H9 (cell line): ENCODE measurements at regions not wholly inside any gene's neighbourhood (a gene's known extent, or its start where the extent isn't known, plus 50 kb on each side); places are given as distances from the start of the nearest gene placed in this dataset.

Experiments used
- DNase-seq: peaks from one replicate; pipeline ENCODE4 v3.0.0-alpha.2; 2017
- H2AFZ ChIP-seq: one replicate; pipeline ENCODE4 v1.6.1; 2013; ENCODE audit warnings: mild to moderate bottlenecking, low read length, control low read depth, moderate library complexity
- H2AK5ac ChIP-seq: 2 replicates; pipeline ENCODE4 v1.6.1; 2013; ENCODE audit warnings: low read length, control low read depth, mixed read lengths; ENCODE audit not compliant: insufficient read length
- H2BK120ac ChIP-seq: one replicate; pipeline ENCODE4 v1.6.1; 2013; ENCODE audit warnings: low read depth, mild to moderate bottlenecking, low read length, control low read depth, inconsistent platforms; ENCODE audit not compliant: poor library complexity, severe bottlenecking
- H2BK12ac ChIP-seq: 2 replicates; pipeline ENCODE4 v1.6.1; 2013; ENCODE audit warnings: low read length, control low read depth, mixed read lengths, low read depth; ENCODE audit not compliant: insufficient read length
- H2BK15ac ChIP-seq: 2 replicates; pipeline ENCODE4 v1.6.1; 2013; ENCODE audit warnings: low read depth, low read length, control low read depth
- H2BK20ac ChIP-seq: one replicate; pipeline ENCODE4 v1.6.1; 2013; ENCODE audit warnings: low read depth, mild to moderate bottlenecking, low read length, control low read depth, inconsistent platforms; ENCODE audit not compliant: poor library complexity, severe bottlenecking
- H2BK5ac ChIP-seq: 2 replicates; pipeline ENCODE4 v1.6.1; 2013; ENCODE audit warnings: low read length, control low read depth, mixed read lengths; ENCODE audit not compliant: insufficient read length
- H3K14ac ChIP-seq: 2 replicates; pipeline ENCODE4 v1.6.1; 2013; ENCODE audit warnings: low read length, control low read depth; ENCODE audit not compliant: insufficient read depth
- H3K18ac ChIP-seq: 2 replicates; pipeline ENCODE4 v1.6.1; 2013; ENCODE audit warnings: low read depth, mild to moderate bottlenecking, mixed read lengths, low read length, control low read depth; ENCODE audit not compliant: insufficient read length
- H3K23ac ChIP-seq: 2 replicates; pipeline ENCODE4 v1.6.1; 2013; ENCODE audit warnings: low read length, control low read depth, mixed read lengths, low read depth; ENCODE audit not compliant: insufficient read length
- H3K23me2 ChIP-seq: 2 replicates; pipeline ENCODE4 v1.6.1; 2013; ENCODE audit warnings: low read depth, mild to moderate bottlenecking, mixed read lengths, low read length, control low read depth; ENCODE audit not compliant: insufficient read length, poor library complexity, severe bottlenecking
- H3K27ac ChIP-seq: 2 replicates; pipeline ENCODE4 v1.5.1; 2013; ENCODE audit warnings: low read length, control low read depth, mixed read lengths, low read depth; ENCODE audit not compliant: insufficient read length
- H3K27me3 ChIP-seq: 2 replicates; pipeline ENCODE4 v1.6.1; 2013; ENCODE audit warnings: low read length, control low read depth, inconsistent platforms; ENCODE audit not compliant: insufficient read depth
- H3K4ac ChIP-seq: 2 replicates; pipeline ENCODE4 v1.6.1; 2013; ENCODE audit warnings: low read depth, mild to moderate bottlenecking, control low read depth, inconsistent platforms, low read length, moderate library complexity
- H3K4me1 ChIP-seq: 2 replicates; pipeline ENCODE4 v1.6.1; 2013; ENCODE audit warnings: low read length, control low read depth, inconsistent platforms; ENCODE audit not compliant: insufficient read depth
- H3K4me2 ChIP-seq: 2 replicates; pipeline ENCODE4 v1.6.1; 2013; ENCODE audit warnings: low read length, control low read depth, mixed read lengths; ENCODE audit not compliant: insufficient read length, insufficient read depth
- H3K56ac ChIP-seq: 2 replicates; pipeline ENCODE4 v1.6.1; 2013; ENCODE audit warnings: low read depth, mild to moderate bottlenecking, mixed read lengths, low read length, control low read depth; ENCODE audit not compliant: insufficient read length
- H3K79me1 ChIP-seq: 2 replicates; pipeline ENCODE4 v1.6.1; 2013; ENCODE audit warnings: low read depth, mild to moderate bottlenecking, moderate library complexity, low read length, control low read depth, inconsistent platforms; ENCODE audit not compliant: insufficient read depth, poor library complexity, severe bottlenecking
- H3K79me2 ChIP-seq: 2 replicates; pipeline ENCODE4 v1.6.1; 2013; ENCODE audit warnings: low read length, control low read depth, inconsistent platforms; ENCODE audit not compliant: insufficient read depth
- H3K9ac ChIP-seq: 2 replicates; pipeline ENCODE4 v1.6.1; 2013; ENCODE audit warnings: low read length, control low read depth, mixed read lengths; ENCODE audit not compliant: insufficient read length; ENCODE audit errors: extremely low read depth
- H3K9me3 ChIP-seq: one replicate; pipeline ENCODE4 v1.6.1; 2013; ENCODE audit warnings: low read depth, low read length, inconsistent platforms; ENCODE audit not compliant: control insufficient read depth
- H3T11ph ChIP-seq: one replicate; pipeline ENCODE4 v1.6.1; 2013; ENCODE audit warnings: mild to moderate bottlenecking, low read length, control low read depth, inconsistent platforms
- H4K20me1 ChIP-seq: one replicate; pipeline ENCODE4 v1.6.1; 2013; ENCODE audit not compliant: control insufficient read depth, insufficient read length, insufficient read depth
- H4K5ac ChIP-seq: 2 replicates; pipeline ENCODE4 v1.6.1; 2013; ENCODE audit warnings: low read depth, mild to moderate bottlenecking, mixed read lengths, low read length, control low read depth; ENCODE audit not compliant: insufficient read length
- H4K8ac ChIP-seq: replicated peaks from 2 replicates; pipeline ENCODE4 v1.6.1; 2013; ENCODE audit warnings: low read length, control low read depth, mixed read lengths, low read depth; ENCODE audit not compliant: insufficient read length
- H4K91ac ChIP-seq: 2 replicates; pipeline ENCODE4 v1.6.1; 2013; ENCODE audit warnings: low read depth, mild to moderate bottlenecking, moderate library complexity, mixed read lengths, low read length, control low read depth; ENCODE audit not compliant: insufficient read length
- H3K27ac Mint-ChIP-seq, 3 experiments: 2 replicates in 2 of 3; 3 replicates in 1 of 3; pipeline ENCODE4 v1.8.0; 2020 to 2021; ENCODE audit warnings: mixed read lengths in 3 of 3, mild to moderate bottlenecking in 1 of 3, moderate library complexity in 1 of 3
- H3K27me3 Mint-ChIP-seq: 2 replicates; pipeline ENCODE4 v1.8.0; 2021; ENCODE audit warnings: low read depth, mild to moderate bottlenecking, moderate library complexity, mixed read lengths
- H3K36me3 Mint-ChIP-seq, 3 experiments: 2 replicates in 2 of 3; 3 replicates in 1 of 3; pipeline ENCODE4 v1.8.0; 2020 to 2021; ENCODE audit warnings: low read depth in 3 of 3, mixed read lengths in 3 of 3; ENCODE audit not compliant: insufficient read depth in 1 of 3
- H3K4me1 Mint-ChIP-seq, 2 experiments: 2 replicates each; pipeline ENCODE4 v1.8.0; 2020; ENCODE audit warnings: mixed read lengths in 2 of 2
- H3K4me3 Mint-ChIP-seq, 2 experiments: 2 replicates in 1 of 2; 3 replicates in 1 of 2; pipeline ENCODE4 v1.8.0; 2020 to 2021; ENCODE audit warnings: mild to moderate bottlenecking in 2 of 2, mixed read lengths in 2 of 2, moderate library complexity in 1 of 2
- H3K9me3 Mint-ChIP-seq, 2 experiments: 2 replicates in 1 of 2; 3 replicates in 1 of 2; pipeline ENCODE4 v1.8.0; 2020; ENCODE audit warnings: mild to moderate bottlenecking in 2 of 2, mixed read lengths in 2 of 2, moderate library complexity in 1 of 2
- CTCF ChIP-seq: fragments of 200-600 bp; sonication (generic); conservative IDR thresholded peaks from 3 replicates; pipeline ENCODE4 v1.8.0; 2021; ENCODE audit warnings: antibody characterized with exemption, mild to moderate bottlenecking

GRCh38 chr7:79590916-79591623 is 137.6 kb upstream of the MAGI2 start:
- Histone ChIP-seq H4K91ac (no peak overlapping the region), H3K4me2 (no peak overlapping the region), H3K14ac (no peak overlapping the region), H2BK12ac (no peak overlapping the region), H4K20me1 (no peaks in the 10 kb centered on the region), H4K5ac (no peak overlapping the region), H3K4ac (no peak overlapping the region), H3K79me2 (no peaks in the 10 kb centered on the region), H3K4me1 (no peaks in the 10 kb centered on the region), H3K56ac (no peak overlapping the region), H2AFZ (no peak overlapping the region), H3K18ac (no peak overlapping the region), H4K8ac (no peak overlapping the region), H3K9ac (no peak overlapping the region), H3K23ac (no peak overlapping the region), H3K27me3 (no peaks in the 10 kb centered on the region), H3K79me1 (no peaks in the 10 kb centered on the region), H3K23me2 (no peaks in the 10 kb centered on the region), H3T11ph (no peak overlapping the region), H3K9me3 (no peaks in the 10 kb centered on the region), H2BK20ac (no peak overlapping the region), H2BK15ac (no peak overlapping the region), H2BK120ac (no peak overlapping the region), H2BK5ac (no peak overlapping the region), H3K27ac (no peak overlapping the region), H2AK5ac (no peak overlapping the region)
- Mint-ChIP-seq H3K36me3 (no peaks in the 10 kb centered on the region), H3K27ac (no peak overlapping the region), H3K4me1 (no peaks in the 10 kb centered on the region), H3K9me3 (no peaks in the 10 kb centered on the region), H3K4me3 (no peak overlapping the region), H3K27me3 (no peaks in the 10 kb centered on the region)
- no peak for TF ChIP-seq CTCF
- no peak for DNase-seq
